Fibroblast of villous mesenchyme (primary cell): ENCODE measurements at regions not wholly inside any gene's neighbourhood (a gene's known extent, or its start where the extent isn't known, plus 50 kb on each side); places are given as distances from the start of the nearest gene placed in this dataset.

Experiments used
- DNase-seq: peaks from one replicate; pipeline ENCODE4 v3.0.0-alpha.2; 2010; ENCODE audit warnings: low read depth
- H3K4me3 ChIP-seq: 2 replicates; pipeline ENCODE4 v1.5.1; 2011; ENCODE audit warnings: low read depth, mild to moderate bottlenecking, low read length
- TF ChIP-seq, protein P1 (sequence below): IDR thresholded peaks from 2 replicates; pipeline ENCODE4 v1.5.1; 2012; ENCODE audit warnings: low read depth, mild to moderate bottlenecking, low read length; ENCODE audit not compliant: insufficient read depth

DNA sequence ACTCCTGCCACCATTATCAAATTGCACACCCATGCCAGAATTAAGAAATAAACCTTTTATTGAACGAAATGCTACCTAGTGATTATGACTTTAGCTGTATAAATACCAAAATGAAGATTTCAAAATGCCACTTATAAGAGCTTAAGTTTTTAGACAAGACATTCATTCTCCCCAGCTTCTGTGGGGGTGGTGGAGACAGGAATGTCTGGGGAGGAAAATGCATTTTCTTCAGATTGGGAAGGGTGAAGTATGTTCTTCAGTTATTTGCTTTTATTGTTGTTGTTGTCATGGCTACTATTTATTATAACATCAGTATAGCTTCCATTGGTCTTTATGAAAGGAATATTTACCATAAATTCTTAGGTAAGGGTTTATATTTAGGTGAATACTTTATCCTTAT, 132.7 kb upstream of the GMNC start:
- no peak overlapping the region for H3K4me3 ChIP-seq
- no peak for DNase-seq
- TF ChIP-seq, protein P1, sequence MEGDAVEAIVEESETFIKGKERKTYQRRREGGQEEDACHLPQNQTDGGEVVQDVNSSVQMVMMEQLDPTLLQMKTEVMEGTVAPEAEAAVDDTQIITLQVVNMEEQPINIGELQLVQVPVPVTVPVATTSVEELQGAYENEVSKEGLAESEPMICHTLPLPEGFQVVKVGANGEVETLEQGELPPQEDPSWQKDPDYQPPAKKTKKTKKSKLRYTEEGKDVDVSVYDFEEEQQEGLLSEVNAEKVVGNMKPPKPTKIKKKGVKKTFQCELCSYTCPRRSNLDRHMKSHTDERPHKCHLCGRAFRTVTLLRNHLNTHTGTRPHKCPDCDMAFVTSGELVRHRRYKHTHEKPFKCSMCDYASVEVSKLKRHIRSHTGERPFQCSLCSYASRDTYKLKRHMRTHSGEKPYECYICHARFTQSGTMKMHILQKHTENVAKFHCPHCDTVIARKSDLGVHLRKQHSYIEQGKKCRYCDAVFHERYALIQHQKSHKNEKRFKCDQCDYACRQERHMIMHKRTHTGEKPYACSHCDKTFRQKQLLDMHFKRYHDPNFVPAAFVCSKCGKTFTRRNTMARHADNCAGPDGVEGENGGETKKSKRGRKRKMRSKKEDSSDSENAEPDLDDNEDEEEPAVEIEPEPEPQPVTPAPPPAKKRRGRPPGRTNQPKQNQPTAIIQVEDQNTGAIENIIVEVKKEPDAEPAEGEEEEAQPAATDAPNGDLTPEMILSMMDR = no peak

DNA sequence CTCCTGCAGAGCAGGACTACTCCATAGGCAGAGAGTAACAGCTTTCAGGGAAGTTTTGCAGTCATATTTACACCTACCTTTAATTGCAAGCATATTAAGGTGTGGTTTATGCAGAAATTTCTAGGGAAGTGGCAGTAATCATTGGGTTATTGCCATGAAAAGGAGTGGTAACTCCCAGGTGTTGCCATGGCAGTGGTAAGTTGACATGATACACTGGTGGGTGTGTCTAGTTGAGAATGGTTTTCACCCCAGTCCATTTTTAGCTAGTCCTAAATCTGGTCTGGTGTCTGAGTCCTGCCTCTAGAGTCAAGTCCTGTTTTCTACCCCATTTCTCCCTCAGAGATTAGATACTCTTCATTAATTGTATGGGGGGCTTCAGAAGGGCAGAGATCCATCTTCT, 128.4 kb upstream of the GMNC start:
- TF ChIP-seq, protein P1 = no peak
- DNase-seq = no peak
- H3K4me3 ChIP-seq = no peak overlapping the region

DNA sequence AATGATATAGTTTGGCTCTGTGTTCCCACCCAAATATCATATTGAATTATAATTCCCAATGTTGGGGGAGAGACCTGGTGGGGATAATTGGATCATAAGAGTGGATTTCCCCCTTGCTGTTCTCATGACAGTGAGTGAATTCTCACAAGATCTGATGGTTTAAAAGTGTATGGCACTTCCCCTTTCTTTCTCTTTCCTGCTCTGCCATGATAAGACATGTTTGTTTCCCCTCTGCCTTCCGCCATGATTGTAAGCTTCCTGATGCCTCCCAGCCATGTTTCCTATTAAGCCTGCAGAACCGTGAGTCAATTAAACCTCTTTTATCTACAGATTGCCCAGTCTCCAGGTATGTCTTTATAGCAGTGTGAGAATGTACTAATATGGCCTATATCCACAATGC, 126.7 kb upstream of the GMNC start:
- no peak for DNase-seq
- H3K4me3 ChIP-seq = no peak overlapping the region
- TF ChIP-seq, protein P1 = no peak

DNA sequence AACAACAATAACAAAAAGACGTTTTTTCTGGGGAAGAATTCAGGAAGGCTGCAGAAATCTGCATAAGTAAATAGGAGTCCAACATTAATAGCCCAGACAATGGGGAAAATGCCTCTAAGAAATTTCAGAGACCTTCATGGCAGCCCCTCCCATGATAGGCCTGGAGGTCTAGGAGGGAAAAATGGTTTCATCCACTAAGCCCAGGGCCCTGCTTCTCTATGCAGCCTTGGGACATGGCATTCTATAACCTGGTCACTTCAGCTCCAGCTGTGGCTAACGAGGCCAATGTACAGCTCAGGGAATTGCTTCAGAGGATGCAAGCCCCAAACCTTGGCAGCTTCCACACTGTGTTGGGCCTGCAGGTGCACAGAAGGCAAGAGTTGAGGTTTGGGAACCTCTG, 125.6 kb upstream of the GMNC start:
- no peak overlapping the region for H3K4me3 ChIP-seq
- TF ChIP-seq, protein P1 = no peak
- DNase-seq = no peak

DNA sequence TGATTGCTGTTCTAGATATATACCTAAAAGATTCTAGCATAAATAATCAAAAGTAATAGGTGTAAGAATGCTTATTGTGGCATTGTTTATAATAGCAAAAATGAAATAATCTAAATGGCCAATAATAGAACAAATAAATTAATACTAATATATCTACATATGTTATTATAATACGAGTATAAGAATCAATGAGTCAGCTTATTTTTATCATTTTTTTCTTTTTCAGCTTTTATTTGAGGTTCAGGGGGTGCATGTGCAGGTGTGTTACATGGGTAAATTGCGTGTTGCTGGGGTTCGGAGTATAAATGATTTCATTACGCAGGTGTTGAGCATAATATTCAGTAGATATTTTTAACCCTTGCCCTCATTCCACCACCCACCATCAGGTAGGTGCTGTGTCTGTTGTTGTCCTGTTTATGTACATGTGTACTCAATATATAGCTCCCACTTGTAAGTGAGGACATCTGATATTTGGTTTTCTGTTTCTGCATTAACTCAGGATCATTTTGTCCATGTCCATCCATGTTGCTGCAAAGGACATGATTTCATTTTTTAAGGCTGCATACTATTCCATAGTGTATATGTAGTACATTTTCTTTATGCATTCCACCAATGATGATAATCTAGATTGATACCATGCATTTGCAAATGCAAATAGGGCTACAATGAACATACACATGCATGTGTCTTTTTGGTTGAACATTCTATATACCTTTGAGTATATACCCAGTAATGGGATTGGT, 122.2 kb upstream of the GMNC start:
- no peak for DNase-seq
- no peak overlapping the region for H3K4me3 ChIP-seq
- TF ChIP-seq, protein P1 = no peak

DNA sequence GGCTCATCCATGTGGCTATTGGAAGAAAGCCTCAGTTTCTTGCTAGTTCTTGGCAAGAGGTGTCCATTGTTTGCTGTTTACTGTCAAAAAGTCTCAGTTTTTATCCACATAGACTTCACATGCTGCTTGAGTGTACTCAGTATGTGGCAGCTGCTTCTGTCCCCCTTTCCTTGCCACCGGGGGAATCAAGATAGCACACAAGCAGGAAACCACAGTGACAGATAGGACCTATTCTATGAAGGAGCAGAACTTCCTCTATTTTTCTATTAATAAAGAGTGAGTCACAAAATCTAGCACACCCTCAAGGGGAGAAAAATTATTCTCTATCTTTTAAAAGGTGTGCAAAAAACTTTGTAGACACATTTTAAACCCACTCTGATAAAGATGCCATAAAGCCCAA, 121.4 kb upstream of the GMNC start:
- no peak overlapping the region for H3K4me3 ChIP-seq
- no peak for DNase-seq
- TF ChIP-seq, protein P1 = no peak

DNA sequence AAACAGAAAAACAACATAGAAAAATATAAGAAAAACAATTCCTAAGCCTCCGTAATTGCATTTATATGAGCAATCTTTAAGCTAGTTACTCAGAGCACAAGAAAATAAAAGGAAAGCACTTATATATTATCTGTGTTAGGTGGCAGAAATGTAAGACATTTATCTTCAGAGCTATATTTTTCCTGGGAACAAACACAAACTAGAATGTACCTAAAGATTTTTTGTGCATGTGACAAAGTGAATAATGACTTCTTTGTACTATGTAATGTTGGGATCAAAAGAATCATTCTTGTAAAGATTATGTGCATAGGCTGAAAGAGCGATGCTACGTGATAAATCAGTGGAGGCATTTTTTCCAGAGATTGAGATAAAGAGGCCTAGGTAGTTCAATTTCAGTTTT, 111.3 kb upstream of the GMNC start:
- TF ChIP-seq, protein P1 = no peak
- no peak for DNase-seq
- no peak overlapping the region for H3K4me3 ChIP-seq
